ENCODE measurements at regions not wholly inside any gene's neighbourhood (a gene's known extent, or its start where the extent isn't known, plus 50 kb on each side); places are given as distances from the start of the nearest gene placed in this dataset.

DNA sequence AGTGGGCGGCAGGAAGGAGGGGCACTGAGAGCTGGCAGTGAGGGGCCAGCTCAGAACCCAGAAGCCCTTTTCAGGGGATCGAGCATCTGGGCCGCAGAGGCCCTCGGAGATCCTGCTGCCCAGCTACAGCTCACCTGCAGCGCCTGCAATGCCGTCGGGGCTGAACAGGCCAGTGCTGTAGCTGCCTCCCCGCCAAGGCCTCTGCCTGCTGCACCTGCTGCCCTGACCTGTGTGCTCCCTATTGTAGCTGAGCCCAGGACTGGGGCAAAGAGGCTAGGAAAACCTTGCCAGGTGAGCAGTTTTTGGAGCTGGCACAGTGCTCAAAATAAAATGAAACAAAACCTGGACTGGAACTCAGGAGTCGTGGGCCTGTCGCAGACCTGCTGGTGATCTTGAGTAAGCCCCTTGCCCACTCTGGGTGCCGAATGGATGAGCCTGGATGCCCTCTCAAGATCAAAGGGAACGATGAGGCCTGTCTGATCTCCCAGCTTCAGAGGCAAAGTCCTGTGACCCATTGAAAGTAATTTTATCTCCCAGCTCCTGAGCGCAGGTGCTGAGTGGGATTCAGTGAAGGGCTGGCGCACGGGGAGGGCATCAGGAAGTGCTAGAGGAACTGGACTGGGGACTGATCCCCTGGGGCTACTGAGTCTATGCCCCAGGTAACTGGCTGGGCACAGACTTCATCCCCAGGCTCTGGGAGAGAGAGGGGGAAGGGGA is 154.6 kb downstream of the FOXD2 start:
- TF ChIP-seq, protein P1, sequence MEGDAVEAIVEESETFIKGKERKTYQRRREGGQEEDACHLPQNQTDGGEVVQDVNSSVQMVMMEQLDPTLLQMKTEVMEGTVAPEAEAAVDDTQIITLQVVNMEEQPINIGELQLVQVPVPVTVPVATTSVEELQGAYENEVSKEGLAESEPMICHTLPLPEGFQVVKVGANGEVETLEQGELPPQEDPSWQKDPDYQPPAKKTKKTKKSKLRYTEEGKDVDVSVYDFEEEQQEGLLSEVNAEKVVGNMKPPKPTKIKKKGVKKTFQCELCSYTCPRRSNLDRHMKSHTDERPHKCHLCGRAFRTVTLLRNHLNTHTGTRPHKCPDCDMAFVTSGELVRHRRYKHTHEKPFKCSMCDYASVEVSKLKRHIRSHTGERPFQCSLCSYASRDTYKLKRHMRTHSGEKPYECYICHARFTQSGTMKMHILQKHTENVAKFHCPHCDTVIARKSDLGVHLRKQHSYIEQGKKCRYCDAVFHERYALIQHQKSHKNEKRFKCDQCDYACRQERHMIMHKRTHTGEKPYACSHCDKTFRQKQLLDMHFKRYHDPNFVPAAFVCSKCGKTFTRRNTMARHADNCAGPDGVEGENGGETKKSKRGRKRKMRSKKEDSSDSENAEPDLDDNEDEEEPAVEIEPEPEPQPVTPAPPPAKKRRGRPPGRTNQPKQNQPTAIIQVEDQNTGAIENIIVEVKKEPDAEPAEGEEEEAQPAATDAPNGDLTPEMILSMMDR (conservative IDR thresholded peaks at IDR 0.05): no peak
- no peak for TF ChIP-seq ZFX (IDR thresholded peaks at IDR 0.05)
